Cardiac septum (tissue), 1 donor: ENCODE measurements at regions not wholly inside any gene's neighbourhood (a gene's known extent, or its start where the extent isn't known, plus 50 kb on each side); places are given as distances from the start of the nearest gene placed in this dataset.
"Not testable (repeated sequence)": the region's sequence is repeated elsewhere in the genome, so short reads cannot be mapped to it uniquely, and the experiment has no call there.

Experiments
- DNase-seq: peaks from one replicate; pipeline ENCODE4 v3.0.0-alpha.2; 2020; ENCODE audit warnings: low spot score
- intact Hi-C: fragments of 100-400 bp; cut with DNase I; formaldehyde crosslinking; loops from one replicate; pipeline ENCODE4 v1.14.0; 2022
- donor health status: DM: no; HTN: no; CAD: no.

DNA sequence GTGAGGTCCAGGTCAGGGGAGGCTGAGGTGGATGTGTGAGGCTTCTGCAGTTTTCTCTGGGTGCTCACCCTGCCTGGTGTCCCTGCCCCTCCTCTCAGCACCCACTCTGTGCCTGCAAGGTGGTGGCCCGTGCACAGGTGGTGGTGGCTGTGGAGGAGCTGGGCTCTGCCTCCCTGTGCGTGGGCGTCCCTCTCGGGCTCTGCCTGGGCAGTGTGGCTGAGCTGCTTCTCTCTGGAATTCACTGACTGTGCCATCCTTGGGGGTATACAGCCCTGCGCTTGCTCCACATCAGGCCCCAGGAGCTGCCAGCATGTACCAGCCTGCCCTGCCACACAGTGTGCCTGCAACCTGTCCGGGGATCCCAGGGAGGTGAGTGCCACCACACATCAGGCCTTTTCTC, 369.8 kb downstream of the TMEM121 start:
- intact Hi-C loops = not testable (repeated sequence)
- peak; percentile 59 for DNase-seq

DNA sequence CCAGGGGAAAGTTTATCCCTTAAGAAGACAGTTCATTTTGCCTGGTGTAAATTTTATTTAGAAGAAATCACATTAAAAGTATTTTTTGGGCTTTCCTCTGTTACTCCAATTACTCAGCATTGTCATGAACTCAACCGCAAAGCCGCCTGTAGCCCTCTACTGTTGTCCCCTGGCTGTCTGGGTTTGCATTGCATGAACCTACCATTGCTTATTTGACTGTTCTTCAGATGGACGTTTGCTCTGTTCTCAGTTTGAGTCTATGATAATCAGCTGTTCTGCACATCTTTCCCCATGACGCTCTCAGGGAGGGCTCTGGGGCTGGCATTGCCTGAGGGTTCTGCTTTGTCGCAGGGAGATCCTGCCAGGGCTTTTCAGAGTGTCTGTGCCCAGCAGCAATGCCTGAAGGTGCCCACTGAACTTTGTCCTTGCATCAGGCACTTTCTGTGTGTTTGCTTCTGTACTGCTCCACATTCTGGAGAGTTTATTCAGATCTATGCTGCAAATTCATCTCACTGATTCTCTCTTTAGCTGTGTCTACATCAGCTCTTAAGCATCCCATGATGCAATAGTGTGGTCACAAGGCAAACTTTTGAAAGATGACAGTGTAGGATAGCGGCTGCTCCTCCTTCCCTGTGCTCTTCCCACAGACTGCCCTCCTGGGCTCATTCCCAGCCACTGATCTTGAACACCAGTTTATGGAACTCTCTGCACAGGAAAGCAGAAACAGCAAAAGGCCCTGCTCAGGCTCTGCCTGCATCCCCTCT, 370.8 kb downstream of the TMEM121 start:
- intact Hi-C loops = not testable (repeated sequence)
- DNase-seq = peak; percentile 47

DNA sequence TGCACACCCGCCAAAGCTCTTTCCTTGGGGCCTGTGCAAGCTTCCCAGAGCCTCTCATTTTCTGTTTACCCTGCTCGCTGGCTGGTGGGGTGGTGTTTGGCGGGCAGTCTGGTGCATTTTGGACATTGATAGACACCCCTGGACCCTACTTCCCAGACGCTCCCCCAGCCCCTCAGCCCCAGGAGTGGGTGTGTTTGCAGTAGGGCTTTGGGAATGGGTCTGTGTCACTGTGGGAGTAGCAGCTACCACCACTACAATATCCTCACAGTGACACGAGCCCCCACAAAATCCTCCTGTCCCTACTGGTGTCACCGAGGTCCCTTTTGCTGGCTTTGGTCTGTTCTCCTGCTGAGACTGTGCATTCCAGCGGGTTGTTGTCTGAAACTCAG, 371.3 kb downstream of the TMEM121 start:
- no peak for DNase-seq
- intact Hi-C loops = no loop called here

DNA sequence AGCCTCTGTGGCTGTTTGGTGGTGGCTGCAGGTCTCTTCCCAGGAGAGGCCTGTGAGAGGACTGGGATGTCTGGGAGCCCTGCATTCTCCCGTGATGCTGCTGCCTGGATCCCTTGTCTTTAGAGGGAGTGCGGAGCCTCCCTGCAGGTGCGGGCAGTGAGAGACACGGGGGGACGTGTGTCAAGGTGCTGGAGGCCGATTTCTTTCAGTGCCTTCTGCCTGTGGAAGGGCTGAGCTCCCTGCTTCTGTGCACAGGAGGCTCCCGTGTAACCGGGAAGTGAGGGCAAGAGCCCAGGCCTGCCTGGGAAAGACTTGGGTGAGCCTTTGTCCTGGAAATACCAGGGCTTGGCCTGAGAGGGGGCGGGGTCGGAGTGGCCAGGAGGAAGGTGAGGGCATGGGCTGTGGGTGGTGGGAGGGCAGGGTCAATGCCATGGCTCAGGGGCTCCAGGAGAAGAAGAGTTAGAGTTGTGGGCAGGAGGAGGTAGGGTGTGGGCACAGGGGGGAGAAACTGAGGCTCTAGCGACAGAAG, 372.2 kb downstream of the TMEM121 start:
- intact Hi-C loops = no loop called here
- no peak for DNase-seq

DNA sequence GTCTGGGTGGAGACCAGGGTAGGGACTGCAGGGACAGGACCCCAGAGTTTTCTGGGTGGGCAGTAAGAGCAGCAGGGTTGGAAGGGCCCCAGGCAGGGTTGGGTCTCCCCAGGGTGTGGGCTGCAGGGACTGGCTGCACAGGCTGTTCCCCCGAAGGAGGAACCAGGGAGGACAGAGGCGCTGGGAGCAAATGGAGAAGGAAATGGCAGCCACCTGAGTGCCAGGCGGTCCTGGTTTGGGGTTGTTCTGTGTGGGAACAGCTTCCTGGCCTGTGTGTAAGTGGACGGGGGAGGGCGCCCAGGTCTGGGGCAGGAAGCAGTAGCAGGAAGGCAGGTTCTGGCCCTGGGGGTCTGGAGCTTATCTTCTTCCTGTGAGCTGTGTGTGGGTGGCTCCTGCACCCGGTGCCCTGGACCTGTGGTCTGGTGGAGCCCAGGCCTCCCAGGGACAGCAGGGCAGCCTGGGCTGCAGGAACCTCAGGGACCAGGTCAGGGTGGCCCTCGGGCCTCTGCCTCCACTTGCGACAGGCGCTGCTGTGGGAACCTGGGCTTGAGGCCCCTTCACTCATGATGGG, 372.8 kb downstream of the TMEM121 start:
- intact Hi-C loops = no loop called here
- no peak for DNase-seq

DNA sequence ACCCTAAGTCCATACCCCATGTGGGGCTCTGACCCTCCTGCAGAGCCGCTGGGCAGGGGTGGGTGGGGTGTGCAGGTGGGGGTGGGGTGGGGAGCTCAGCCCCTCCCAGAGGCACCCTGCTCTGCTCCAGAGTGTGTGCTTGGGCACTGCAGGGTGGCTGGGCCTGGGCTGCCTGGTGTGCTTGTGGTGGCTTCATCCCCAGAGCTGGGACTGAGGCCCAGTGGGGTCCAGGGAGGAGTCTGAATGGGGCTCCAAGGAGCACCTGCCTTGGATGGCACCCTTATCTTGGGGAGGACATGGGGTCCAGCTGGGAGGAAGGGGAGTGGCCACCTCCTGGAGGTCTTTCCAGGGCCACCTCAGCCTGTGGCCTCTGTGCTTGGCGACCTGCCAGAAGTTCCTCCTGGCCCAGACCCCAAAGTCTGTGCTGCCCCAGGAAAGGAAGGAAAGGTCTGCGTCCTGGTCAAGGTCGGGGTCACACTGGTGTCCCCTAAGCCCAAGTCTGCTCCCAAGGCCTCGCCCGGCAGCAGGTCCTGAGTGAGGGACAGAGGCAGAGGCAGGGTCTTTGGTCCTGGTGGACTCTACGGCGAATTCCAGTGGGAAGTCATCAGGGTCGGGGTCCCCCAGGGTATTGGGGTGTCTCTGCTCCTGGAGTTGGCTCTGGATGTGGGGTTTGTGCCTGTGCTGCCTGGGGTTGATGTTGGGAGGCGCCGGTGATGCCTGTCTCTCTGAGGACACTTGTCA, 373.4 kb downstream of the TMEM121 start:
- no peak for DNase-seq
- intact Hi-C loops = no loop called here

DNA sequence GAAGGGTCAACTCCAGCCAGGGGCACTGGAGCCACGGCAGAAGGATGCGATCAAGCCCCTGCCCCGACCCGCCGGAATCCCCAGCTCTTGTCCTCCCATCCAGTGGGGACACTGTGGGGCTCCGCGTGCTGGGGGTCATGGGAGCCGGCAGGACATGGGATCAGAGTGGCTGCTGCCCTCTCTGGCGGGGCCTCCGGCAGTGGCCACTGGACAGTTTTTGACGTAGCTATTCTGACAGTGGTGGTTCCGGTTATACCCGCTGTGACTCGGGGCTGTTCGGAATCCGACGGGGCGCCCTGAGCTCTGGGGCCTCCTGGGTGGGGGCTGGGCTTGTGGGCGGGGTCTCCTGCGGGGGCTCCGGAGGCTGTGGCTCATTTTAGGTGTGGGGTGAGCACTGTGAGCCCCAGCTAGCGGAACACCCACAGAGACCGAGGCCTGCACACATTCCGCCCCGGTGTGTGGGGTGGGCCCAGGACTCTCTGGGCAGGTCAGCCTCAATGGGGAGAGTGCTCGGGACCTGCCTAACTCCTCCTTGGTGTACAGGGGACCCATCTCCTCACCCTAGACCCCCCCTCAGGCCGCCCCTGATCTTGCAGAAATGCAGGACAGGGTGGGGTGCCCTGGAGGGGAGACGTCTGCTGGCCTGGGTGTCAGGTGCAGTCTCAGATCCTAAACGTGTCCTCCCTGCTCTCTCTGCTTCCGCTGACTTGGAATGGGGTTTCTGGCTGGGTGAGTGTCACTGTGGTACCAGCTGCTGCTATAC, 374.2 kb downstream of the TMEM121 start:
- intact Hi-C loops = no loop called here
- DNase-seq = no peak

DNA sequence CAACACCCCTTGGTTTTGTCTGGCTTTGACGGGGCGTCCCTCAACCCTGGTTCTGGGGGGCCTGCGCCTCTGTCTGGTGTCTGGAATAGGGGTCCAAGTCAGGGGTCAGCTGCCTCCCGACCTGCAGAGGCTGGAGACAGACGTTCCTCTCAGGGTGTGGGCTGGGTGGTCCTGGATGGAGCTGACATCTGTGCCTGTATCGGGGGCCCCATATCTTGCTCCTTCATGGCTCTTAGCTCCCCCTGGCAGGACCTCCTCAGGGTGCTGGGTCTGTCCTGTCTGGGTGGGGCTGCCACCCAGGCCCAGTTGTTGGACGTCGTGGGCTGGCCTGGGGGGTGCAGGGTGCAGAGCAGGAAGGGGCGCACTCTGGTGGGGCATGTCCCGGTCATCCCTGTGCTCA, 374.8 kb downstream of the TMEM121 start:
- no peak for DNase-seq
- intact Hi-C loops = no loop called here

DNA sequence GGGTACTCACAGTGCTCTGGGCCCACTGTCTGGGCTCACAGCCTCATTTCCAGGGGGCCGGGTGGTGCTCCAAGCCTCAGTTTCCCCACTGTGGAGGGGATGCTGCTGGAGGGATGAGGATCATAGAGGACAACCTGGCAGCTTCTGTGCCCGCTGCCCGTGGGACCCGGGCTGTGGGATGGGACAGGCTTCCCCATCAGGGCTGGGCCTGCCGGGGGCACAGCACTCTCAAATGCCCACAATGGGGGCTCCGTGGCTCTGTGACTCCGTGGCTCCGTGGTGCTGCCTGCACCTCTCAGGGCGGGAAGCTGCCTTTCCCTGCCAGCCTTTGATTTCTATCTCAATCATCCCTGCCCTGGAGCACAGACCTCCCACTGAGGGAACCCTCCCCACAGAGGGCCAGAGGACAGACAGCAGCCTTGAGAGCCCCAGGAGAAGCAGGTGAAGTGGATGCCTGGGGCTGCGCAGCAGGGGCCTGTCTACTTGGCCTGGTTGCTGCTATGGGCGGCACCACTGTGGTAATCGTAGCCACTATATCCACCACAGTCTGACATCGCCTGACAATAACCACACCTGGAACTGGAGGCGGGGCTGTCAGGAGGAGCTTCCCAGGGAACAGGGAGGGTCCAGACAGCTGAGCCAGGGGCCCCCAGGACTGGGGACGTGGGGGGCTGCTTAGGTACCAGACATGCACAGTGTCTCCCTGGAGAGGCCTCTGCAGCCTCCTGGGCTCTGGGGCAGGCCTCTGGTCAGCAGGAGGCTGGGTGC, 375.9 kb downstream of the TMEM121 start:
- intact Hi-C loops = no loop called here
- no peak for DNase-seq

DNA sequence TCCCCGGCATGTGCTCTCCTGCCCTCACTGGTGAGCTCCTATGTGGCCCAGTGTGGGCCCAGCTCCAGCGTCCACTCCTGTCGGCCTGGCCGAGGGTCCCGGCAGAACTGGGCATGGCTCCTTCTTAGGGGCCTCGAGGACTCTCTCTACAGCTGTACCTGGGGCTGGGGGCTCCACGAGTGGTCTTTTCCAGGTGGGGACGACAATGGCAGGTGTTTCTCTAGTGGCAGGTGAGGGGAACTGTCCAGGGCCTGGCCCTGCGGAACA, 376.4 kb downstream of the TMEM121 start:
- DNase-seq, intact Hi-C loops: not testable (repeated sequence)

DNA sequence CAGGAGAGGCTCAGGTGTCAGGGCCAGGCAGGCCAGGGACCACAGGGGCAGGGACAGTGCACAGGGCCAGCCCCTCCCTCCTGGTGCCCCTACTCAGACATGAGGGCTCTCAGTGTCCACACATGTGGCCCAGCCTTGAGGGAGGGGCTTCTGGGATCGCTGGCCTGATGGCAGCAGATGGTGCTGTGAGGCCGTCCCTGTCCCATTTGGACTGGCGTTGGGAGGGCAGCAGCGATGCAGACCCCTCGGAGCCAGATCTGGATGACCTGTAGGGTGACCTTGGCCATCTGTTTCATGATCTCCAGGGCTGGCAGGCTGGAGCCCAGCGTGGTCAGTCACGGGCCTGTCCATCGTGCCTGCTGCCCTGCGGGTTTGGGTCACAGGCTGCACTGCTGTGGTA, 377.6 kb downstream of the TMEM121 start:
- intact Hi-C loops = no loop called here
- DNase-seq = no peak

DNA sequence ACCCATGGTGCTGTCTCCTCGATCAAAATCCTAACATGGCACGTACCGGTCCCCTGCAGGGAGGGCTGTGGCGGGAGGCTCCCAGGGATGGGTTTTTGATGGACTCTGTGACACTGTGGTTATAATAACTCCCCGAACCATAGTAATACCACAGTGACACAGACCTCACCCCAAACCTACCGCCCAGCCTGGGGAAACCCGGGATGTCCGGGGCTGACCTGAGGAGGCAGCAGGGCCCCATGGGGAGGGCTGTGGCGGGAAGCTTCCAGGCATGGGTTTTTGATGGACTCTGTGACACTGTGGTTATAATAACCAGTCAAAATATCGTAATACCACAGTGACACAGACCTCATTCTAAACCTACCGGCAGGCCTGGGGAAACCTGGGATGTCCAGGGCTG, 378.0 kb downstream of the TMEM121 start:
- intact Hi-C loops = no loop called here

DNA sequence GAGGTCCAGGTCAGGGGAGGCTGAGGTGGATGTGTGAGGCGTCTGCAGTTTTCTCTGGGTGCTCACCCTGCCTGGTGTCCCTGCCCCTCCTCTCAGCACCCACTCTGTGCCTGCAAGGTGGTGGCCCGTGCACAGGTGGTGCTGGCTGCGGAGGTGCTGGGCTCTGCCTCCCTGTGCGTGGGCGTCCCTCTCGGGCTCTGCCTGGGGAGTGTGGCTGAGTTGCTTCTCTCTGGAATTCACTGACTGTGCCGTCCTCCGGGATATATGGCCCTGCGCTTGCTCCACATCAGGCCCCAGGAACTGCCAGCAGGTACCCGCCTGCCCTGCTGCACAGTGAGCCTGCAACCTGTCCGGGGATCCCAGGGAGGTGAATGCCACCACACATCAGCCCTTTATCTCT, 379.1 kb downstream of the TMEM121 start:
- DNase-seq = no peak
- intact Hi-C loops = no loop called here

More for the DNA sequence above, 378.0 kb downstream of the TMEM121 start:
- no peak for DNase-seq

DNA sequence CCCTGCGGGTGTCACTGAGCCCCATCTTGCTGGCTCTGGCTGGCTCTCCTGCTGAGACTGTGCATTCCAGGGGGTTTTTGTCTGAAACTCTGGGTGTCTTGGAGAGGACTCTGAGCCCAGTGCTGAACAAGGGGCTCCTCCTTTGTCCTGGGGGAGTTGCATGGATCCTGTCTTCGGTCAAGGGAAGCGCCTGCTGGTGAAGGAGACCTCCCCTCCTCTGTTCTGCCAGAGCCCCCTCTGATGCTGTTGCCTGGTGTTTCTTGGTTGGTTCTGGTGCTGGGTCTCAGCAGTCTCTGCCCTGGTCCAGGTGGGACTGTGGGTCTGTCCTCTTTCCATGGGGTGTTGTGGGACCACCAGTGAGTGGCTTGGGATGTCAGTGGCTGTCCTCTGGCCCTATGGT, 380.9 kb downstream of the TMEM121 start:
- no peak for DNase-seq
- intact Hi-C loops = no loop called here

DNA sequence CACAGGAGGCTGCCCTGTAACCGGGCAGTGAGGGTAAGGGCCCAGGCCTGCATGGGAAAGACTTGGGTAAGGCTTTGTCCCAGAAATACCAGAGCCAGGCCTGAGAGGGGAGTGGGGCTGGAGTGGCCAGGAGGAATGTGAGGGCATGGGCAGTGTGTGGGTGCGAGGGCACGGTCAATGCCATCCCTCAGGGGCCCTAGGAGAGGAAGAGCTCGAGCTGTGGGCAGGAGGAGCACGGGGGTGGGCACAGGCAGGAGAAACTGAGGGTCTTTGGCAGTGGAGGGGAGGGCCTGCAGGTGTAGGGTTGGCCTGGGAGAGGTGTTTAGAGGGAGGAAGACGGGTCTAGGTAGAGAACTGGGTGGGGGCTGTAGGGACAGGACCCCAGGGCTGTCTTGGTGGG, 381.6 kb downstream of the TMEM121 start:
- intact Hi-C loops = no loop called here
- DNase-seq = no peak

DNA sequence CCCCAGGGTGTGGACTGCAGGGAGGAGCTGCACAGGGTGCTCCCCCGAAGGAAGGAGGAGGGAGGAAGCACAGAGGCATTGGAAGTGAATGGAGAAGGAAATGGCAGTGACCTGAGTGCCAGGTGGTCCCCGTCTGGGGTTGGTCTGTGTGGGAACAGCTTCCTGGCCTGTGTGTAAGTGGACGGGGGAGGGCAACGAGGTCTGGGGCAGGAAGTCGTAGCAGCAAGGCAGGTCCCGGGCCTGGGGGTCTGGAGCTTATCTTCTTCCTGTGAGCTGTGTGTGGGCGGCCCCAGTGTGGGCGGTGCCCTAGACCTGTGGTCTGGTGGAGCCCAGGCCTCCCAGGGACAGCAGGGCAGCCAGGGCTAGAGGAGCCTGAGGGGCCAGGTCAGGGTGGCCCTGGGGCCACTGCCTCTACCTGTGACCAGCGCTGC, 382.1 kb downstream of the TMEM121 start:
- no peak for DNase-seq
- intact Hi-C loops = no loop called here

DNA sequence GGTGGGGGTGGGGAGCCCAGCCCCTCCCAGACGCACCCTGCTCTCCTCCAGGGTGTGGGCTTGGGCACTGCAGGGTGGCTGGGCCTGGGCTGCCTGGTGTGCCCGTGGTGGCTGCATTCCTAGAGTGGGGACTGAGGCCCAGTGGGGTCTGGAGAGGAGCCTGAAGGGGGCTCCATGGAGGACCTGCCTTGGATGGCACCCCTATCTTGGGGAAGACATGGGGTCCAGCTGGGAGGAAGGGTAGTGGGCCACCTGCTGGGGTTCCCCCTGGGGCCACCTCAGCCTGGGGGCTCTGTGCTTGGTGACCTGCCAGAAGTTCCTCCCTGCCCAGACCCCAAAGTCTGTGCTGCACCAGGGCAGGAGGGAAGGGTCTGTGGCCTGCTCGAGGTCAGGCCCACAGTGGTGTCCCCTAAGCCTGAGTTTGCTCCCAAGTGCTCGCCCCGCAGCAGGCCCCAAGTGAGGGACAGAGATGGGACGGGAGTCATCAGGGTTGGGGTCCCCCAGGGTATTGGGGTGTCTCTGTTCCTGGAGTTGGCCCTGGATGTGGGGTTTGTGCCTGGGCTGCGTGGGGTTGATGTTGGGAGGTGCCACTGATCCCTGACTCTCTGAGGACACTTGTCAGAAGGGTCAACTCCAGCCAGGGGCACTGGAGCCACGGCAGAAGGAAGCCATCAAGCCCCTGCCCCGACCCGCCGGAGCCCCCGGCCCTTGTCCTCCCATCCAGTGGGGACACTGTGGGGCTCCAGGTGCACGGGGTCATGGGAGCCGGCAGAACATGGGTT, 382.9 kb downstream of the TMEM121 start:
- intact Hi-C loops = no loop called here
- no peak for DNase-seq

DNA sequence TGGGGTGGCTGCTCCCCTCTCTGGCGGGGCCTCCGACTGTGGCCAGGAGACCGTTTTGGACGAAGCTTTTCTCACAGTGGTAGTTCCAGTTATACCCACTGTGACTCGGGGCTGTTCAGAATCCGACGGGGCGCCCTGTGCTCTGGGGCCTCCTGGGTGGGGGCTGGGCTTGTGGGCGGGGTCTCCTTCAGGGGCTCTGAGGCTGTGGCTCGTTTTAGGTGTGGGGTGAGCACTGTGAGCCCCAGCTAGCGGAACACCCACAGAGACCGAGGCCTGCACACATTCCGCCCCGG, 383.4 kb downstream of the TMEM121 start:
- DNase-seq, intact Hi-C loops: not testable (repeated sequence)

DNA sequence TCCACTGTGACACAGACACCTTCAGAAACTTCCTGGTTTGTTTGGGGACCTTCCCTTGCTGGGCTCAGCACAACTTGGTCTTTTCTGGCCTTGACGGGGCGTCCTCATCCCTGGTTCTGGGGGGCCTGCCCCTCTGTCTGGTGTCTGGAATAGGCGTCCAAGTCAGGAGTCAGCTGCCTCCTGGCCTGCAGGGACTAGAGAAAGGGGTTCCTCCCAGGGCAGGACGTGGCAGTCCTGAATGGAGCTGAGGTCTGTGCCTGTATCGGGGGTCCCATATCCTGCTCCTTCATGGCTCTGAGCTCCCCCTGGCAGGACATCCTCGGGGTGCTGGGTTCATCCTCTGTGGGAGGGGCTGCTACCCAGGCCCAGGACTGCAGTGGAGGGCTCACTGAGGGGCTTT, 384.0 kb downstream of the TMEM121 start:
- intact Hi-C loops = no loop called here
- no peak for DNase-seq
